Umbilical cord (tissue), 1 donor: ENCODE measurements at regions not wholly inside any gene's neighbourhood (a gene's known extent, or its start where the extent isn't known, plus 50 kb on each side); places are given as distances from the start of the nearest gene placed in this dataset.
"Not testable (repeated sequence)": the region's sequence is repeated elsewhere in the genome, so short reads cannot be mapped to it uniquely, and the experiment has no call there.

Source experiments
- DNase-seq: peaks from one replicate; pipeline ENCODE4 v3.0.0-alpha.2; 2015; ENCODE audit warnings: low spot score

- DNase-seq: not testable (repeated sequence)
Observed at GRCh38 chr4:174400603-174401302, 117.0 kb downstream of the CEP44 start.

- no peak for DNase-seq
Observed at GRCh38 chr4:174398728-174399127, 115.0 kb downstream of the CEP44 start.

DNA sequence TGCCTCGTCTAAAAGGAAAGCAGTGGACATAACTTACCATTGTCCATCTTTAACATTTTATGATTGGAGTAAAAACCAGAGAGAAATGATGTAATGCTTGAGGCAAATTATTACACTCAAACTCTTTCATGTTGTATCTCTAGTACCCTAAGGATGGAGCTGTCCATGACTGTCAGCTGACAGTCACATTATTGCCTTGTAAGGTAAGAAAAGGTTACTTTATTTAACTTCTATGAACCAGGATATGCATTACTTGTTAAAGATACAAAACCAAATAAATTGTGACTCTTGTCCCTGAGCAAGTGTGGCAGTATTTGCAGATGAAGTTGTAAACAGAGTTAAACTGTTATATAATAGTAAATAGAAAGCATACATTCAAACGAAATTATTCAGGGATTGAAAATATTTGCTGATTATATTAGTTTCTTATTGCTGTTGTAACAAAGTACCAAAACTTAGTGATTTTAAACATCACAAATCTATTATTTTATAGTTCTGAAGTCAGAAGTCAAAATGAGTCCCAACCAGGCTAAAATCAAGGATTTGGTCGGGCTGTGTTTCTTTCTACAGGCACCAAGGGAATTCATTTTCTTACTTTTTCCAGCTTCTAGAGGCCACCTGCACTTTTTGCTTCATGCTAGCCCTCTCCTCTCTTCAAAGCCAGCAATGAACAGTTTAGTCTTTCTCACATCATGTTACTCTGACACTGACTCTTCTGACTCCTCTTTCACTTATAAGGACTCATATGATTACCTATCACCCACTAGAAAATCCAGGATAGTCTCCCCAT lies 113.8 kb downstream of the CEP44 start:
- DNase-seq: no peak

DNA sequence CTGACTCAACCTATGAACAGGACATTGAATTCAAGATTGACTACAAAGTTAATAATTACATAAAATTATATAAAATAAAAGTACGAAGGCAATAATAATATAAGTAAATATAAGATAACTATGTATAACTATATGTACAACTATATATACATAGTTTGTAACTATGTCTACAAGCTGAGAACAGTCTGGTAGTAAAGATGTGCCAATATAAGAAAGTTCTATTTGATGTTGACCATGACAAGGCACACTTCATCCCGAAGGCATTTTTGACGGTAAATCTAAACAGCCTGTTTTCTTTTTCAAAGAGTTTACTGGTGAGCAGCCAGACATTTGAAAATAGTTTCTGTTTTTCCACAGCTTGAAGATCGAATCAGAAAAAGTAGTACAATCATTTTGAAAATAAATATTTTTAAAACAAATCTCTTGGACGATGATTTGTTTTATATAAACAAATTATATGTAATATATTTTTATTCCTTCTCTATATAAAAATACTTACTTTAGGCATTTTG lies 112.9 kb downstream of the CEP44 start:
- no peak for DNase-seq

DNA sequence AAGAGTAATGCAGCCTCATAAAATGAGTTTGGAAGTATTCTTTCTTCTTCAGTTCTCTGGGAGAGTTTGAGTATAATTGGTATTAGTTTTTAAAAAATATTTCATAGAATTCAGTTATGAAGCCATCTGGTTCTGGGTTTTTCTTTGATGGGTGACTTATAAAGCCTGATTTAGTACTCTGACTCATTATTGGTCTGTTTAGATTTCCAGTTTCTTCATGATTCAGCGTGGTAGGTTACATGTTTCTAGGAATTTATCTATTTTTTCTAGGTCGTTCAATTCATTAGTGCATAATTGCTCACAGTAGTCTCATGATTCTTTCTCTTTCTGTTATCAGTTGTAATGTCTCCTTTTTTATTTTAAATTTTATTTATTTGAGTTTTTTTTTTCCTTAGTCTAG lies 111.2 kb downstream of the CEP44 start:
- peak; percentile 23 for DNase-seq

DNA sequence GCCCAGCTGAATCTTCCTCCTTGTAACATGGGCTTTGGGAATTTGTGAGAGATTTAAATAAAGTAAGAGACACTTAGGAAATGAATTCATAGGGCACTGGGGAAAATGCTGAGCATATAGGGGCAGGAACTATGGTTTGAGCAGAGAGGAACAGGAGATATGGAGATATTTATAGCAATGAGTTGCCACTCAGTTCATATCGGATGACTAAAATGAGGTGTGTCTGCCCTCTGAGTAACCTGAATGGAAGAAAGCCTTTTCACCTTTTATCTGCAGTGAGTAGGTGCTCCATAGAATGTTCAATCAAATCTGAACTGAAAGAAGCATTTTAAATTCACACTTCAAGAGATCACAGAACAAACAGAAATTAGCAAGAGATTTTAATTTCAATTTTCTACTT lies 105.7 kb downstream of the CEP44 start:
- peak; percentile 38 for DNase-seq

GRCh38 chr4:174388461-174389145 lies 104.9 kb downstream of the CEP44 start:
- DNase-seq: no peak

DNA sequence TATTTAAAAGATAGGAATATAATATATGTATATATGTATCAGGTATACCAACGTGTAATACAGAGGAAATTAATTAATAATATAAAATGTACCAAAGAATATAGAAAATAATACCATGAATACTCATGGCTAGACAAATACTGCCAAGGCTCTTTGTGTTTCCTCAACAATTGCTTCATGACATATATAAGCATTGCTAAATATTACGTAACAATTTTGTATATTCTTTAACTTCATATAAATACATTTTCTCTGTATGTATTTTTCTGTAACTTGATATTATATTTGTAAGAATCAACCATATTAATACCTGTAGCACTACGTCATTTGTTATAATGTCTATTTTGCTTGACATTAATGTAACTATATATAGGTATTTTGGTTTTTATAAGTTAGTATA lies 104.0 kb downstream of the CEP44 start:
- no peak for DNase-seq

- no peak for DNase-seq
Observed at GRCh38 chr4:174387143-174387542, 103.4 kb downstream of the CEP44 start.

DNA sequence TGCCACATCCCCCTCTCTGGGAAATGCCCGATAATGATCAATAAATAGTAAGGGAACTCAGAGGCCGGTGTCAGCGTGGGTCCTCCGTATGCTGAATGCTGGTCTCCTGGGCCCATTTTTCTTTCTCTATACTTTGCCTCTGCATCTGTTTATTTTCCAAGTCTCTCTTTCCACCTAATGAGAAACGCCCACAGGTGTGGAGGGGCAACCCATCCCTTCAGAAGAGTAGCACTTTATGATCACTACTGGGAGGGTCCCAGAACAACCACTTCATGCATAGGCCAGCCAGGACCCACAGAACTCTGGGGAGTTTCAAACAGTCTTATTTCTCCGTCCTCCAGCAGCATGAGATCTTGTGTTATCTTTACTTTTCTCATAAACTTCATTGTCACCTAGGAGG lies 100.1 kb downstream of the CEP44 start:
- DNase-seq: no peak

DNA sequence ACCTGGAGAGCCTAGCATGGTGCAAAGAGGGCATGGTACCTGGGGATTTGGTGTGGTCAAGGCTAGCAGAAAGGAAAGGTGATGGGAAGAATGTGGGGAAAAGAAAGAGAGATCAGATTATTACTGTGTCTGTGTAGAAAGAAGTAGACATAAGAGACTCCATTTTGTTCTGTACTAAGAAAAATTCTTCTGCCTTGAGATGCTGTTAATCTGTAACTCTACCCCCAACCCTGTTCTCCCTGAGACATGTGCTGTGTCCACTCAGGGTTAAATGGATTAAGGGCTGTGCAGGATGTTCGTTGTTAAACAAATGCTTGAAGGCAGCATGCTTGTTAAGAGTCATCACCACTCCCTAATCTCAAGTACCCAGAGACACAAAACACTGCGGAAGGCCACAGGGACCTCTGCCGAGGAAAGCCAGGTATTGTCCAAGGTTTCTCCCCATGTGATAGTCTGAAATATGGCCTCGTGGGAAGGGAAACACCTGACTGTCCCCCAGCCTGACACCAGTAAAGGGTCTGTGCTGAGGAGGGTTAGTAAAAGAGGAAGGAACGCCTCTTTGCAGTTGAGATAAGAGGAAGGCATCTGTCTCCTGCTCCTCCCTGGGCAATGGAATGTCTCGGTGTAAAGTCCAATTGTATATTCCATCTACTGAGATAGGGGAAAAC lies 99.4 kb downstream of the CEP44 start:
- DNase-seq: not testable (repeated sequence)
